Upper lobe of right lung (tissue), 1 donor: ENCODE measurements at regions not wholly inside any gene's neighbourhood (a gene's known extent, or its start where the extent isn't known, plus 50 kb on each side); places are given as distances from the start of the nearest gene placed in this dataset.

Experiments used
- ATAC-seq: fragments of 200-7000 bp; cut with Tn5 transposase; one replicate; pipeline ENCODE4 v1.9.1; 2020; ENCODE audit warnings: mild to moderate bottlenecking, moderate library complexity
- DNase-seq: peaks from one replicate; pipeline ENCODE4 v3.0.0-alpha.2; 2020
- H3K27ac ChIP-seq: fragments of 200-600 bp; one replicate; pipeline ENCODE4 v1.8.0; 2022
- H3K27me3 ChIP-seq: fragments of 200-600 bp; one replicate; pipeline ENCODE4 v1.8.0; 2022; ENCODE audit warnings: mild to moderate bottlenecking
- H3K36me3 ChIP-seq: fragments of 200-600 bp; one replicate; pipeline ENCODE4 v1.8.0; 2022
- H3K4me1 ChIP-seq: fragments of 200-600 bp; one replicate; pipeline ENCODE4 v1.8.0; 2022
- H3K4me3 ChIP-seq: fragments of 200-600 bp; one replicate; pipeline ENCODE4 v1.8.0; 2022; ENCODE audit warnings: mild to moderate bottlenecking
- H3K9me3 ChIP-seq: fragments of 200-600 bp; one replicate; pipeline ENCODE4 v1.8.0; 2022
- intact Hi-C: fragments of 100-400 bp; cut with DNase I; formaldehyde crosslinking; loops from one replicate; pipeline ENCODE4 v1.11.0; 2022
- TF ChIP-seq, protein P1 (sequence below): fragments of 200-600 bp; IDR thresholded peaks from one replicate; pipeline ENCODE4 v1.8.0; 2022; ENCODE audit warnings: antibody characterized with exemption
- donor health status: DM: no; HTN: yes; CAD: no; lungs with severe emphysema.

DNA sequence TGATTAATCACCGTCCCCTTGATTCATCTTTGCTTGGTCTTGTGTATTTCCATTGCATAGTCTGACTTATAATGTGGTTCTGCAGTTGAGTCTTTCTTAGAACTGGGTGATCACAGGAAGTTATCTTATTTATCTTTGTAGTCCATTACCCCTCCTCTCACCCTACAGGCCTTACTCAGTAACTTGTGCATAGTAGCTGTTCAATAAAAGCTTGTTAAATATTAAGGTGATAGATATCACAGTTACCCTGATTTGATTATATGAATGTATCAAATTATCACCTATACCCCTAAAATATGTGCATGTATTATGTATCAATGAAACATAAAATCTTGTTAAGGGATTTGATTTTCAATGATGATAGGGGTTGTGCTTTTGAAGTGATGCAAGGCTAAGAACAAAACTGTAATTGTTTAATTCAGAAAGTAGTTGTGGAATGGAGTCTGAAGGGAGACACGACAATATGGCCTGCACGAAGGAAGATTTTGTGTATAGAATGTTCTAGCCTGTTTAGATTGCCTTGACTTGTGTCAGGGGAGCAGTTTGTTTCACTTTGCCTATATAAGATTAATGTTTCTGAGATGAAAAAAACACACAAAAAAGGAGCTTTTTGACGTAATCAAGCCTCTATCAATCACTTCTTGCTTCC lies 132.4 kb upstream of the LIMCH1 start:
- ATAC-seq, result no peak
- intact Hi-C loops, result no loop called here
- H3K4me1 ChIP-seq, result peaks cover 19% of the 10 kb centered on the region
- H3K27me3 ChIP-seq, result no peaks in the 10 kb centered on the region
- no peak for DNase-seq
- no peak overlapping the region for H3K4me3 ChIP-seq
- no peaks in the 10 kb centered on the region for H3K9me3 ChIP-seq
- H3K27ac ChIP-seq, result no peak overlapping the region
- no peaks in the 10 kb centered on the region for H3K36me3 ChIP-seq
- TF ChIP-seq, protein P1, sequence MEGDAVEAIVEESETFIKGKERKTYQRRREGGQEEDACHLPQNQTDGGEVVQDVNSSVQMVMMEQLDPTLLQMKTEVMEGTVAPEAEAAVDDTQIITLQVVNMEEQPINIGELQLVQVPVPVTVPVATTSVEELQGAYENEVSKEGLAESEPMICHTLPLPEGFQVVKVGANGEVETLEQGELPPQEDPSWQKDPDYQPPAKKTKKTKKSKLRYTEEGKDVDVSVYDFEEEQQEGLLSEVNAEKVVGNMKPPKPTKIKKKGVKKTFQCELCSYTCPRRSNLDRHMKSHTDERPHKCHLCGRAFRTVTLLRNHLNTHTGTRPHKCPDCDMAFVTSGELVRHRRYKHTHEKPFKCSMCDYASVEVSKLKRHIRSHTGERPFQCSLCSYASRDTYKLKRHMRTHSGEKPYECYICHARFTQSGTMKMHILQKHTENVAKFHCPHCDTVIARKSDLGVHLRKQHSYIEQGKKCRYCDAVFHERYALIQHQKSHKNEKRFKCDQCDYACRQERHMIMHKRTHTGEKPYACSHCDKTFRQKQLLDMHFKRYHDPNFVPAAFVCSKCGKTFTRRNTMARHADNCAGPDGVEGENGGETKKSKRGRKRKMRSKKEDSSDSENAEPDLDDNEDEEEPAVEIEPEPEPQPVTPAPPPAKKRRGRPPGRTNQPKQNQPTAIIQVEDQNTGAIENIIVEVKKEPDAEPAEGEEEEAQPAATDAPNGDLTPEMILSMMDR, result no peak

DNA sequence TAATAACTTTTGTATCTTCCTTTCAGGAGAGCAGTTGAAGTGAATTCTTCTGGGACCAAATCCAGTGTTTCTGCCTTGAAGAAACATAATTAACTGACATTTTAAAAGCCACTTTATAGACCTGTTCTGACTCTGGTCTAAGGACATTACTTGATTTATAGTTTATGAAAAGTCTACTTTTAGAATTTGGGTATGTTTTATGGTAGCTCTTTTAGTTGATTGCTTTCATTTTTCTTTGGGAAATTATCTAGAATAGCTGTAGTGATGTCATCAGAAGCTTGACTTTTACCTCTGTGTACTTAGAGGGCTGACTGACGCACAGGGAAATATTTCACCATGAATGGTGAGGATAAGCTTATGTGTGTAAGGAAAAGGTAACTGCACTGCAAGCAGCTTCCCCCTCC lies 131.8 kb upstream of the LIMCH1 start:
- intact Hi-C loops, result no loop called here
- Histone ChIP-seq H3K27me3 (no peaks in the 10 kb centered on the region), H3K27ac (no peak overlapping the region), H3K36me3 (no peaks in the 10 kb centered on the region), H3K4me3 (no peak overlapping the region), H3K4me1 (peaks cover 20% of the 10 kb centered on the region), H3K9me3 (no peaks in the 10 kb centered on the region)
- TF ChIP-seq, protein P1, result no peak
- ATAC-seq (peak; percentile 40), DNase-seq (no peak)

DNA sequence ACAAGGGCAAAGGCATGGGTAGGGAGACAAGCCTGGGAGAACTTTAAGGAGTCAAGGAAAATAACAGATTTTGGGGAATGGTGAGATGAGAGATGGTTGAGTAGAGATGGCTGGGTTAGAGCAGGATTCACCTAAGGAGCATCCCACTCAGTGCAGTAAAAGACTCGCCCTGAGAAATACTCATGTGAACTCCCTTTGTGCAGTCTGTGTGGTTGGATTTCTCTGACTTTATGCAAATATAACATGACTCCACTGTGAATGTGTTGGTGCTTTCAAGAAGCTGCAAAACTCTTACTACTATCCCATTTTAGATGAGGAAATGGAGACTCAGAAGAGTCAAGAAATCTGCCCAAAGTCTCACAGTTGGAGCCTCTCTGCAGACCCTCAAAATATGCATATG lies 129.8 kb upstream of the LIMCH1 start:
- Histone ChIP-seq H3K27me3 (no peaks in the 10 kb centered on the region), H3K27ac (no peak overlapping the region)
- ATAC-seq, result no peak

DNA sequence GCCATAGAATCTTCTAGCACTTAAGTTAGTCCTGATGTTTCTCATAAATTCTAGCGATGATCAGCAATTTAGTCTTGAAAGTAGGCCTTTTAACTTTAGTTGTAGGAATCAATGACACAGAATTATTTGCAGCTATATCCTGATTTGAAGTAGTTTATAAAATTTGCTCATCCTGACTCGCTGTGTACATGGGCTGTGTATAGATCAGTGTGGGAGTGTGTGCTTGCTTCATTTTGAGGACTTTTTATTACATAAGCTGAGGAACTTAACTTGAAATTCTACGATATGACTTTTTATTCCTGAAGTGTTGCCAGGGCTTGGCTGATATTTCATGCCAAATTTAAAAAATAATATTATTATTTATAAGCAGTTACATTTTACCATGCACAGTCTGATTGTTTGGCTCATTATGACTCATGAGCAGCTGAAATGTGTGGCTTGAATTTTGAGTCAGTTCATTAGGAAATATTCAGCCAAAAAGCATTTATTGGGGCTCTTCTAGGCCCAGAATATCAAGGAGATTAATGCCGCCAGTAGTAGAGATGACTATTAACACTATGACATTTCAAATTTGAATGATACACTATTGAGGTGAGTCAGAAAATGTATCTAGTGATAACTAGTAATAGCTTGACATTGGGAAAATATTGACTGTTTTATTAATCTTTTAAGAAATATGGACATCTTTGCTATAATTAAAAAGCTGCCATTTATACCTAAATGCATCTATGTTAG lies 128.9 kb upstream of the LIMCH1 start:
- Histone ChIP-seq H3K27ac (no peak overlapping the region), H3K4me1 (peaks cover 25% of the 10 kb centered on the region), H3K4me3 (no peak overlapping the region), H3K9me3 (no peaks in the 10 kb centered on the region), H3K36me3 (no peaks in the 10 kb centered on the region), H3K27me3 (no peaks in the 10 kb centered on the region)
- intact Hi-C loops, result no loop called here
- TF ChIP-seq, protein P1, result no peak
- DNase-seq, result no peak
- ATAC-seq, result no peak

More for the DNA sequence above, 129.8 kb upstream of the LIMCH1 start:
- Histone ChIP-seq H3K36me3 (no peaks in the 10 kb centered on the region), H3K4me1 (peaks cover 25% of the 10 kb centered on the region), H3K4me3 (no peak overlapping the region), H3K9me3 (no peaks in the 10 kb centered on the region)
- TF ChIP-seq, protein P1, result no peak
- intact Hi-C loops, result no loop called here
- no peak for DNase-seq

DNA sequence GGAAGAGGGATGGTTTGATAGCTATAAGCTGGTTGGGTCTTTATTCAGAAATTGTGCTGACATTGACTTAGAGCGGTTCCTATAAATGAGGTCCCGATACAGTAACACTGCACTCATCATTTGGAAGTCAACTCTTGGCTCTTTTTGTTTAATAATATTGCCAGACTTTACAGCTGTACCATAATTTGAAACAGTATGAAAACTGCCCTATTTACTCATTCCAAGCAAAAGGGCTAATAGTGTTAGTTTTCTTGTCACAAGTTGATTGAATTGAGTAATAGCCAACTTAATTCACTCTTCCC lies 128.4 kb upstream of the LIMCH1 start:
- no peak for ATAC-seq
- Histone ChIP-seq H3K36me3 (no peaks in the 10 kb centered on the region), H3K4me3 (no peak overlapping the region), H3K9me3 (no peaks in the 10 kb centered on the region), H3K27ac (no peak overlapping the region), H3K27me3 (no peaks in the 10 kb centered on the region), H3K4me1 (peaks cover 25% of the 10 kb centered on the region)
- intact Hi-C loops, result no loop called here
- no peak for DNase-seq
- TF ChIP-seq, protein P1, result no peak
